ENCODE measurements at regions not wholly inside any gene's neighbourhood (a gene's known extent, or its start where the extent isn't known, plus 50 kb on each side); places are given as distances from the start of the nearest gene placed in this dataset.
A peak's percentile ranks its signal among the peaks of the same experiment; 100 is the strongest.
"Not testable (repeated sequence)": the region's sequence is repeated elsewhere in the genome, so short reads cannot be mapped to it uniquely, and the experiment has no call there.

GRCh38 chr2:89756616-89757015, 1065.1 kb downstream of the RPIA start:
- H3K27ac ChIP-seq; H3K36me3 ChIP-seq; intact Hi-C loops (cut with DNase I; ENCODE audit: low total_unique reads); H3K9me3 ChIP-seq; H3K27me3 ChIP-seq; H3K4me3 ChIP-seq; H3K4me1 ChIP-seq: not testable (repeated sequence)
- DNase-seq: peak; percentile 5 to 11

- H3K4me3 ChIP-seq; H3K4me1 ChIP-seq; H3K27me3 ChIP-seq; H3K36me3 ChIP-seq; H3K9me3 ChIP-seq; H3K27ac ChIP-seq; intact Hi-C loops (cut with DNase I; ENCODE audit: low total_unique reads): not testable (repeated sequence)
- peak in 1 of 2 donors; percentile 6 for DNase-seq
Observed at GRCh38 chr2:89758332-89759026, 1067.0 kb downstream of the RPIA start.

GRCh38 chr2:89760762-89761161, 1069.3 kb downstream of the RPIA start:
- H3K4me3 ChIP-seq; H3K36me3 ChIP-seq; H3K27ac ChIP-seq; intact Hi-C loops (cut with DNase I; ENCODE audit: low total_unique reads); H3K4me1 ChIP-seq; H3K9me3 ChIP-seq; H3K27me3 ChIP-seq: not testable (repeated sequence)
- DNase-seq: peak in 1 of 2 donors; percentile 1

GRCh38 chr2:89761171-89761570, 1069.7 kb downstream of the RPIA start:
- H3K27me3 ChIP-seq; H3K9me3 ChIP-seq; H3K36me3 ChIP-seq; DNase-seq; intact Hi-C loops (cut with DNase I; ENCODE audit: low total_unique reads); H3K4me3 ChIP-seq; H3K4me1 ChIP-seq; H3K27ac ChIP-seq: not testable (repeated sequence)

GRCh38 chr2:89761863-89762262, 1070.4 kb downstream of the RPIA start:
- DNase-seq; intact Hi-C loops (cut with DNase I; ENCODE audit: low total_unique reads); H3K27me3 ChIP-seq; H3K36me3 ChIP-seq; H3K27ac ChIP-seq; H3K9me3 ChIP-seq; H3K4me3 ChIP-seq; H3K4me1 ChIP-seq: not testable (repeated sequence)

GRCh38 chr2:89762461-89763253, 1071.2 kb downstream of the RPIA start:
- H3K27me3 ChIP-seq; H3K36me3 ChIP-seq; H3K4me3 ChIP-seq; intact Hi-C loops (cut with DNase I; ENCODE audit: low total_unique reads); H3K9me3 ChIP-seq; H3K4me1 ChIP-seq; H3K27ac ChIP-seq: not testable (repeated sequence)
- DNase-seq: peak in 1 of 2 donors; percentile 6

GRCh38 chr2:89763254-89763580, 1071.7 kb downstream of the RPIA start:
- no peak for TF ChIP-seq CTCF (IDR thresholded peaks at IDR 0.05)
- TF ChIP-seq POLR2A (IDR thresholded peaks at IDR 0.05): no peak
- intact Hi-C loops (cut with DNase I; ENCODE audit: low total_unique reads): no loop called here
- peak; percentile 13 to 19 for DNase-seq
- Histone ChIP-seq H3K27me3 (peaks cover 0 to 7% of the 10 kb centered on the region in 2 donors), H3K4me1 (no peaks in the 10 kb centered on the region), H3K36me3 (no peaks in the 10 kb centered on the region), H3K27ac (no peak overlapping the region), H3K4me3 (no peak overlapping the region), H3K9me3 (no peaks in the 10 kb centered on the region)

- no peak overlapping the region for H3K4me3 ChIP-seq
- no peaks in the 10 kb centered on the region for H3K36me3 ChIP-seq
- TF ChIP-seq POLR2A (IDR thresholded peaks at IDR 0.05) (no peak), CTCF (IDR thresholded peaks at IDR 0.05) (no peak)
- peaks cover 0 to 7% of the 10 kb centered on the region in 2 donors for H3K27me3 ChIP-seq
- intact Hi-C loops (cut with DNase I; ENCODE audit: low total_unique reads): no loop called here
- peak; percentile 13 to 21 for DNase-seq
- no peaks in the 10 kb centered on the region for H3K4me1 ChIP-seq
- no peak overlapping the region for H3K27ac ChIP-seq
- H3K9me3 ChIP-seq: no peaks in the 10 kb centered on the region
Observed at GRCh38 chr2:89763581-89764485, 1072.4 kb downstream of the RPIA start.

- H3K27me3 ChIP-seq; intact Hi-C loops (cut with DNase I; ENCODE audit: low total_unique reads); H3K9me3 ChIP-seq; H3K27ac ChIP-seq; H3K4me3 ChIP-seq; H3K36me3 ChIP-seq; H3K4me1 ChIP-seq: not testable (repeated sequence)
- DNase-seq: peak; percentile 11 to 14
Observed at GRCh38 chr2:89764571-89765360, 1073.3 kb downstream of the RPIA start.

- H3K36me3 ChIP-seq; H3K4me3 ChIP-seq; H3K27me3 ChIP-seq; H3K4me1 ChIP-seq; H3K9me3 ChIP-seq; H3K27ac ChIP-seq; intact Hi-C loops (cut with DNase I; ENCODE audit: low total_unique reads): not testable (repeated sequence)
- DNase-seq: peak; percentile 4 to 9
Observed at GRCh38 chr2:89765361-89765718, 1073.9 kb downstream of the RPIA start.

Data from uterus (tissue), 3 donors.